Cerebellar nuclear complex (tissue), 1 donor: ENCODE measurements at regions not wholly inside any gene's neighbourhood (a gene's known extent, or its start where the extent isn't known, plus 50 kb on each side); places are given as distances from the start of the nearest gene placed in this dataset.
"Not testable (repeated sequence)": the region's sequence is repeated elsewhere in the genome, so short reads cannot be mapped to it uniquely, and the experiment has no call there.

Source experiments
- DNase-seq, 2 experiments: peaks; one replicate each; lab custom pipeline; 2025; lab: John Stamatoyannopoulos, UW

DNA sequence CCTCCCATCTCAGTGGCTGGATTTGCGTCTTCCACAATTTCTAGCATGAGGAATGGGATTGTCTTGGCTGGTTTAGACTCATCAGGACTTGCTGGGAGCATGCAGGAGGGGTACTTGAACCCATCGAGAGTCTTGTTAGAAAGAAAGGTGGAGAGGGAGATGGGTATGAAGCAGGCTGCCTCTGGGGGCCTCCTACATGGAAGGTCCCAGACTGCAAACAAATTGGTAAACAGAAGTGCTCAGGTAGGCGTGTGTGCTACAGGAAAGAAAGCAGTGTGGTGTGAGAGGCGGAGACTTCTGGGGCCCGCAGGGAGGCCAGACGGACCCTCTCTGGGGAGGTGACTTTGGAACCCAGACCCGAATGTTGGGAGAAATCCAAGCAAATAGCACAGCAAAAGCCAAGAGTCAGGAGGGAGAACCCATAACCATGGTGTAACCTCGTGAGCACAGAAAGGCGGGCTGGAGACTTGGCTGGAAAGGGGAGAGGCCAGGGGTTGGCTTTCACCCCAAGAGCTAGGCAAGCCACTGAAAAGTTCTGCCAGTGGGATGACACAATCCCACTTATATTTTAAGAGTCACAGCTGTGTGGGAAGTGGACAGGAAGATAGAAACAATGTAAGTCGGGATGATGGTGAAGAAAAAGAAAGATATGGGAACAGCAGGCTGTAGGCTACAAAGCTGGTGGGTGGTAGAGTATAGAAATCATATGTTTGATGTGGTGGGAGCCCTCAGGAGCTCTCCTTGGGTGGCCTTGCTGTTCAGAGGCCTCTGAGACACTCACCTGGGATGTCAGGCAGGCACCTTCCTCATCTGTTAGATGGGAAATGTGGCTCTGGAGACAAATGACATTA is 130.1 kb upstream of the PRR20G start:
- no peak for DNase-seq

- DNase-seq: no peak
Observed at GRCh38 chr3:127413871-127414270, 126.0 kb upstream of the PRR20G start.

DNA sequence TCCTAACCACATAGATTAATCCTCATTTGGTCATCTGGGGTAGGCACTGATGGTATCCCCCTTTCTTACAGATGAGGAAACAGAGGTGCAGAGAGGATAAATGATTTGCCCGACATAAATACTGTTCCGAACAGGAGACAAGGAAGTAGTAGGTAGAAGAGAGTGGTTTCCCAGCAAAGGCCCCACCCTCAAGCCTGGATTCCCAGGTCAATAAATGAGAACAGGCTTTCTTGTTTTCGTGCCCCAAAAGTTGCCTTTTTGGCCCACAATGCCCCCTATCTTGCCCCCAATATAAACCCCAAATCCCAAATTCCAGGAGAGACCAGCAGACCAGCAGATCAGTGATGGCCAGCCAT is 125.5 kb upstream of the PRR20G start:
- no peak for DNase-seq

- DNase-seq: no peak
Observed at GRCh38 chr3:127412578-127413317, 124.9 kb upstream of the PRR20G start.

DNA sequence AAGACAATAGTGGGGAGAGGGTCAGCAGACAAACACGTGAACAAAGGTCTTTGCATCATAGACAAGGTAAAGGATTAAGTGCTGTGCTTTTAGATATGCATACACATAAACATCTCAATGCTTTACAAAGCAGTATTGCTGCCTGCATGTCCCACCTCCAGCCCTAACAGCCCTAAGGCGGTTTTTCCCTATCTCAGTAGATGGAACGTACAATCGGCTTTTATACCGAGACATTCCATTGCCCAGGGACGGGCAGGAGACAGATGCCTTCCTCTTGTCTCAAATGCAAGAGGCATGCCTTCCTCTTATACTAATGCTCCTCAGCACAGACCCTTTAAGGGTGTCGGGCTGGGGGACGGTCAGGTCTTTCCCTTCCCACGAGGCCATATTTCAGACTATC is 124.0 kb upstream of the PRR20G start:
- DNase-seq: not testable (repeated sequence)

DNA sequence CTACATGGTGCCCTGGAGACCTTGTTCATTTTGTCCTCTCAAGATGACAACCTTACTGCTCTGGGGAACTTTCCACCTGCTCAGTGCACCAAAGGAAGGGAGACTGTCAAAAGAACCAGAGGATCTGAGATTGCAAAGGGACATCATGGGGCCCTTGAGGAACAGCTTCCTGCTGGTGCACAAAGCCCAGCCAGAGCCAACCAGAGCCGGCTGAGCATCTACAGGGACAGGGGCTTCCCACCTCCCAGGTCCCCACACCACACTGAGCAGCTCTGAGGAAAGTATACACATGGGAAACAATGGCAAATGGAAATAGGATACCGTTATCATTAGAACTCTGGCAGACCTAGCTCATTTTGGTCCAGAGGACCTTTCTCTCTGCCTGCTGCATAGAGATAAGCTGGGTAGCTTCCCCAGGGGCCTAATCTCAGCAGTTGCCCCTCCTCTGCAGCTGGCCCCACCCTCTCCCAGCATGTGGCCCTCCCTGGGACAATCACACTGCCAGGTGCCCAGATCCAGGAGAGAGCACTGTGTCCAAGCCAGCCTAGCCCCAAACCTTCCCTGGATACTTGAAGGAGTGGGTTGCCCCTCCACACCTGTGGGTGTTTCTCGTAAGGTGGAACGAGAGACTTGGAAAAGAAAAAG is 123.4 kb upstream of the PRR20G start:
- DNase-seq: no peak

- no peak for DNase-seq
Observed at GRCh38 chr3:127410678-127411077, 122.8 kb upstream of the PRR20G start.

DNA sequence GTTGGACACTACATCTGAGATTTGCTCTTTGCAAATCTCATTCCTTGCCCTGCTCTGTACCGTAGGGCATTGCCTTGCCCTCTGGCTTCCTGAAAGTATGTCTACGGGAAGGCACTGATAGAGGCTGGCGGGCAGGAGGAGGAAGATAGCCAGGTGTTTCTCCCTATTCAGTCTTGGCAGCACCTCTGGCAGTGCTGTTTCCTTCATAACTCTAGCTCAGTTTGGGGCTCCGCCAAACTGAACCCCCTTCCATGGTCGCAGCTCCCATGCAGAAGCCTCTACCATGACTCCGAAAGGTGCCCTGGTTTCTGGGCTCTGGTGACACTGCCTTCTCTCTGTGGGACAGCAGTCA is 122.3 kb upstream of the PRR20G start:
- DNase-seq: no peak

GRCh38 chr3:127409421-127410136 is 121.7 kb upstream of the PRR20G start:
- no peak for DNase-seq

DNA sequence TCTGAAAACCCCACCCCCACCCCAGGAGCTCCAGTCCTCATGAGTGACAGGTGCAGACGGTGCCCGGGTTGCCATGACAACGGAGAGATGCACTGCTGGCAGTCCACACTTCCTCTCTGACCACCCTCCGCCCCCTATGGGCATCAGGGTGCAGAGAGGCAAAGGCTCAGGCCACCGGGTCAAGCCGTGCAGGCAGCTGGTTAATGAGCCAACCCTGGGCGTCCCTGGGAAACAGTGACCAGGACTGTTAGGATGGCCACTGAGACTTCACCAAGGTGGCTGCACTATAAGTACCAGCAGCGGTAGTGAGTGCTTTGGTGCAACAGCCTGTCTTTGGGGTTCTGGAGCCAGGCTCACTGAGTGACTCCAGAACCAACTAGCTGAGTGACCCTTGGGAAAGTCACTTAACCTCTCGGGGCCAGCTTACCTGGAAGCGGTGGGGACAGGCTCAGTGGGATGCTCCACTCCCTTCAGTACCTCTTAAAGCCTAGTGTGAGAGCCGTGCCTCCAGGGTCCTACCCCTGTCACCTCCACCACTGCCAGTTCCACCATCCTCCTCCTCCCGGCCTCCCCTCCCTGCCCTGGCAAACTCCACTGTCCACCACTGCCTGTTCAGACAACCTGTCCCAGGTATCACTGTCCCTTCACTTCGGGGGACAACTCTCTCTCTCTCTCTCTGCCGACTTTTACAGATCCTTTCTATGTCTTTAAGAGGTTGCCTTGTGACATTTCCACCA is 121.0 kb upstream of the PRR20G start:
- DNase-seq: no peak

DNA sequence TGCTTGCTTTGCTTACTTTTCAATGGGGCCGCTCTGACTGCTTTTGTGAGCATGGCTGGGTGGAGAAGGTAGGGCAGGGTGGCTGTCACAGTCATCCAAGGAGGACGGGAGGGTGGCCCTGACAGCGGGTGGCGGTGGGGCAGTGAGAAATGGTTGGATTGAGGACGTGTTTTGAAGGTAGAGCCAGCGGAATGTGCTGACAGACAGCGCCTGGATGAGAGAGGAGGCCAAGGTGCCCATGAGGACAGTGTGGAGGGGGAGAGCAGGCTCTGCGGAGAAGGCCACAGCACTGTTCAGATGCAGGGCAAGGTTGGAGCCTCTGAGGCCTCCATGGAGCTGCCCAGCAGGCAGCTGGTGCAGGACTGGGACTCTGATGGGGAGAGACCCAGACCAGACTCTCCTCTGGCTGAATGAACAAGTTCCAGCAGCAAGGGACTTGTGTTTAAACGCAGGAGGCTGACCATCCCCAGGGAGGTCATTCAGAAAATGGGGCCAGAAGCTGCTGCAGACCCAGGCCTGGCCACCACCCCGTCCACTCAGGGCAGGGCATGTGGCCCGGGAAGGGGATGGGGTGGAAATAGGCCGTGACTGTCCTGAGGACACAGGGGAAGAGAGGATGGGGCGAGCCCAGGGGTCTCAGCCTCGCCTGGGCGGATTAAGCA is 120.3 kb upstream of the PRR20G start:
- DNase-seq: no peak

DNA sequence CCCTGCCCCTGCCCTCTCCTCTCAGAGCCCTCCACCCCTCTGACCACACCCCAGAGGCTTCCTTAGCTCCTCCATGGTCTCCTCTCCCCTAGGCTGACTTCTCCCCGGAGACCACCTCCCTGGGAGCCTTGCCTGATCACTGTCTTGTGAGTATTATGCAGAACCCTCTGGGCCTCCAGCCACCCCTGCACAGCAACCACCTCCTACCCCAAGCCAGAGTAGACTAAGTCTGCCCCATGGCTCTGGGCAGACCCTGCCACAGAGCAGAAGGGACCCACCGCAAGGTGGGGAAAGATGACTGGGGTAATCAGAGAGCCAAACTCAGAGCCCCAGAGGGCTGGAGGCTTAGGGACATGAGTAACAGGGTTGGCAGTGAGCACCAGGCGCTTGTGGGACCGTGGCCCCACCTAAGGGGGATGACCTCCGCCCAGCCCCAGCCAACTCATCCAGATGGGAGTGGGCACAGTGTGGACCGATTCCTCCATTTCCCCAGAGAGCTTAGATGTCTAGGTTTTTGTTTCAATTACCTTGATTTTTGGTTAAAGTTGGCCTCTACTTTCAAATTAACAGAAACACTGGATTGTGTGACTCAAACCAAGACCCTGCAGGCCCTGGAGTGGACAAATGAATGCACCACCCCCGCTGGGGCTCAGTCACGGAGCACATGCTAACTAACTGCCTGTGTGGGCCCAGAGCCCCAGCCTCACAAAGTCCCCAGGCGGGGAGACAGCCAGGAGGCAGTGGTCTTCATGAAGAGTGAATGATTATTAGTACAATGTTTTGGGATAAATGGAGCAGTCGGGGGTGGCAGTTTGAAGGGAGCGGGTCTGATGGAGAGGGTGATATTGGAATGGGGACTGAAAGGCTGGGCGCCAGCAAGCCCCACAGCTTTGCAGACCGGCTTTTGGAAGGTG is 119.4 kb upstream of the PRR20G start:
- no peak for DNase-seq

GRCh38 chr3:127406309-127407025 is 118.6 kb upstream of the PRR20G start:
- no peak for DNase-seq

- DNase-seq: no peak
Observed at GRCh38 chr3:127405791-127406190, 117.9 kb upstream of the PRR20G start.

DNA sequence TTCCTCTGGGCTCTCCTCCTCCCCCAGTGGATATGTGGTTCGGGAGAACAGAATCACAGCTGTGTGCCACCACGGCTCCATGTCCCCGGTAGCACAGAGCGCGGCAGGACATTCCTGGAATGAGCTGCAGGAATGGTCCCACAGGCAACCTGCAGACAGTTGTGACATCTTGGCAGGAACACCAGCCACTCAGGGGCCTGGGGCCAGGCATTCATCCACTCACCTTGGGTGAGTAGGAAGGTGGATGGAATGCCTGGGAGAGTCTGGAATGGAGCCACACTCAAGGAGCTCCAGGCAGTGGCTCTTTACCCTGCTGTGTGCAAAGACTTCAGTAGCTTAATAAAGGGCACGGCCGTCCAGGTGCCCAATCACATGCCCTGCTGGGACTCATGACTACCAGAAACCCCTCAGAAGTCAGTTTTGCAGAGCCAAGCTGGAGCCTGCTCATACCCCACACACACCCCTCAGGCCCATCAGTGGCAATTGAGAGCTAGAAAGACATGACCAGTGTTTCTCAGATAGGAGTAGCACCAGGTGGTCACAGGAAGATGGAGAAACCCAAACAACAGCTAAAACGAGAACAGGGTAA is 117.3 kb upstream of the PRR20G start:
- DNase-seq: no peak

- no peak for DNase-seq
Observed at GRCh38 chr3:127404221-127405009, 116.6 kb upstream of the PRR20G start.

DNA sequence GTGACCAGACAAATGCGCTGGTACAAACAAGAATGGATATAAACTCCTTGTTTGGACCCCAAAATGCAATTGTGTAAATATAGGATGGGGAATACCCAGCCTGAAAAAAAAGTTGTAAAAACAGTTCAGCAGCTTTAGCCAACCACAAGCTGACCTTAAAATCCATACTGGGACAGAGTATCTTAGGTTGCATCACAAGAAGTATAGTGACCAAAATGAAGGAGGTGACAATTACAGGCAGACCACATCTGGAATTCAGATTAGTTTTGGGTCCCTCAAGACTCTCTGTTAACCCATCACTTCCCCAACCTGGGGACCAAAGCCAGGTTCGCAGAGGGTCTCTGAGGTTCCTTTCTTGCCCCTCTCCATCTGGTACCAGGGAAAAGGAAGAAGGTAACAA is 115.9 kb upstream of the PRR20G start:
- DNase-seq: no peak

GRCh38 chr3:127399154-127399553 is 111.3 kb upstream of the PRR20G start:
- no peak for DNase-seq
